ENCODE measurements at regions not wholly inside any gene's neighbourhood (a gene's known extent, or its start where the extent isn't known, plus 50 kb on each side); places are given as distances from the start of the nearest gene placed in this dataset.
"Not testable (repeated sequence)": the region's sequence is repeated elsewhere in the genome, so short reads cannot be mapped to it uniquely, and the experiment has no call there.

GRCh38 chr11:47928426-47928825, 51.9 kb upstream of the PTPRJ start:
- DNase-seq: peak; percentile 52
- no peak overlapping the region for H3K4me3 ChIP-seq (ENCODE audit: low read length)
- H3K27me3 ChIP-seq (ENCODE audit: low read length): no peaks in the 10 kb centered on the region
- H4K20me1 ChIP-seq (ENCODE audit: insufficient read depth, low read depth, low read length): no peaks in the 10 kb centered on the region
- no peaks in the 10 kb centered on the region for H3K9me3 ChIP-seq (ENCODE audit: low read length)
- peak overlapping the region; percentile 6 for H3K9ac ChIP-seq (ENCODE audit: low read length)
- peak overlapping the region; percentile 14 for H3K4me2 ChIP-seq (ENCODE audit: low read depth, low read length, poor library complexity, severe bottlenecking)
- peak overlapping the region; percentile 9; the same call in 1 of the 2 replicates for H3K27ac ChIP-seq (ENCODE audit: low read length)
- H2AFZ ChIP-seq (ENCODE audit: low read length): peak overlapping the region; percentile 51; the same call in 1 of the 2 replicates
- H3K79me2 ChIP-seq (ENCODE audit: low read length): no peaks in the 10 kb centered on the region
- H3K9me2 ChIP-seq (replicated peaks; ENCODE audit: insufficient read depth, low read length): no peaks in the 10 kb centered on the region
- peaks cover 23% of the 10 kb centered on the region for H3K4me1 ChIP-seq (ENCODE audit: low read length)
- H3K36me3 ChIP-seq (ENCODE audit: insufficient read depth, low read length): no peaks in the 10 kb centered on the region

- Histone ChIP-seq H3K9me3 (ENCODE audit: low read length) (no peaks in the 10 kb centered on the region), H3K79me2 (ENCODE audit: low read length) (no peaks in the 10 kb centered on the region), H3K27ac (ENCODE audit: low read length) (no peak overlapping the region), H4K20me1 (ENCODE audit: insufficient read depth, low read depth, low read length) (no peaks in the 10 kb centered on the region), H3K4me3 (ENCODE audit: low read length) (no peak overlapping the region), H3K4me1 (ENCODE audit: low read length) (peaks cover 29% of the 10 kb centered on the region), H3K9ac (ENCODE audit: low read length) (no peak overlapping the region), H2AFZ (ENCODE audit: low read length) (no peak overlapping the region), H3K9me2 (replicated peaks; ENCODE audit: insufficient read depth, low read length) (no peaks in the 10 kb centered on the region), H3K4me2 (ENCODE audit: low read depth, low read length, poor library complexity, severe bottlenecking) (no peak overlapping the region), H3K36me3 (ENCODE audit: insufficient read depth, low read length) (no peaks in the 10 kb centered on the region), H3K27me3 (ENCODE audit: low read length) (no peaks in the 10 kb centered on the region)
- no peak for DNase-seq
These were observed 56.1 kb upstream of the PTPRJ start for GRCh38 chr11:47924184-47924691.

- Histone ChIP-seq H3K4me1 (ENCODE audit: low read length) (peaks cover 32% of the 10 kb centered on the region), H3K27me3 (ENCODE audit: low read length) (no peaks in the 10 kb centered on the region), H2AFZ (ENCODE audit: low read length) (no peak overlapping the region), H4K20me1 (ENCODE audit: insufficient read depth, low read depth, low read length) (no peaks in the 10 kb centered on the region), H3K27ac (ENCODE audit: low read length) (no peak overlapping the region), H3K36me3 (ENCODE audit: insufficient read depth, low read length) (no peaks in the 10 kb centered on the region), H3K79me2 (ENCODE audit: low read length) (no peaks in the 10 kb centered on the region), H3K4me3 (ENCODE audit: low read length) (no peak overlapping the region), H3K9me3 (ENCODE audit: low read length) (no peaks in the 10 kb centered on the region), H3K9me2 (replicated peaks; ENCODE audit: insufficient read depth, low read length) (no peaks in the 10 kb centered on the region), H3K4me2 (ENCODE audit: low read depth, low read length, poor library complexity, severe bottlenecking) (no peak overlapping the region), H3K9ac (ENCODE audit: low read length) (no peak overlapping the region)
- no peak for DNase-seq
These were observed 56.7 kb upstream of the PTPRJ start for GRCh38 chr11:47923667-47924066.

- H3K27ac ChIP-seq (ENCODE audit: low read length); H2AFZ ChIP-seq (ENCODE audit: low read length); H3K27me3 ChIP-seq (ENCODE audit: low read length); H3K36me3 ChIP-seq (ENCODE audit: insufficient read depth, low read length); DNase-seq; H3K9me3 ChIP-seq (ENCODE audit: low read length); H3K9ac ChIP-seq (ENCODE audit: low read length); H3K4me2 ChIP-seq (ENCODE audit: low read depth, low read length, poor library complexity, severe bottlenecking); H3K4me3 ChIP-seq (ENCODE audit: low read length); H3K79me2 ChIP-seq (ENCODE audit: low read length); H3K9me2 ChIP-seq (replicated peaks; ENCODE audit: insufficient read depth, low read length); H4K20me1 ChIP-seq (ENCODE audit: insufficient read depth, low read depth, low read length): not testable (repeated sequence)
- H3K4me1 ChIP-seq (ENCODE audit: low read length): peaks cover 50% of the 10 kb centered on the region
These were observed 59.2 kb upstream of the PTPRJ start for GRCh38 chr11:47921080-47921555.

- H3K27ac ChIP-seq (ENCODE audit: low read length): peak overlapping the region; percentile 98
- H3K4me2 ChIP-seq (ENCODE audit: low read depth, low read length, poor library complexity, severe bottlenecking): peak overlapping the region; percentile 82
- peak overlapping the region; percentile 84; the same call in 1 of the 2 replicates for H3K9ac ChIP-seq (ENCODE audit: low read length)
- peaks cover 71% of the 10 kb centered on the region for H3K4me1 ChIP-seq (ENCODE audit: low read length)
- no peaks in the 10 kb centered on the region for H3K79me2 ChIP-seq (ENCODE audit: low read length)
- H3K9me2 ChIP-seq (replicated peaks; ENCODE audit: insufficient read depth, low read length): no peaks in the 10 kb centered on the region
- H3K27me3 ChIP-seq (ENCODE audit: low read length): no peaks in the 10 kb centered on the region
- H4K20me1 ChIP-seq (ENCODE audit: insufficient read depth, low read depth, low read length): no peaks in the 10 kb centered on the region
- H3K36me3 ChIP-seq (ENCODE audit: insufficient read depth, low read length): no peaks in the 10 kb centered on the region
- DNase-seq: no peak
- no peaks in the 10 kb centered on the region for H3K9me3 ChIP-seq (ENCODE audit: low read length)
- H3K4me3 ChIP-seq (ENCODE audit: low read length): no peak overlapping the region
- no peak overlapping the region for H2AFZ ChIP-seq (ENCODE audit: low read length)
These were observed 61.4 kb upstream of the PTPRJ start for GRCh38 chr11:47918882-47919495.

- Histone ChIP-seq H3K36me3 (ENCODE audit: insufficient read depth, low read length) (no peaks in the 10 kb centered on the region), H3K9ac (ENCODE audit: low read length) (peak overlapping the region; percentile 84), H4K20me1 (ENCODE audit: insufficient read depth, low read depth, low read length) (no peaks in the 10 kb centered on the region), H3K4me1 (ENCODE audit: low read length) (peaks cover 74% of the 10 kb centered on the region), H3K79me2 (ENCODE audit: low read length) (no peaks in the 10 kb centered on the region), H3K4me3 (ENCODE audit: low read length) (peak overlapping the region; percentile 22; the same call in 1 of the 2 replicates), H3K9me3 (ENCODE audit: low read length) (no peaks in the 10 kb centered on the region), H3K27me3 (ENCODE audit: low read length) (no peaks in the 10 kb centered on the region), H3K9me2 (replicated peaks; ENCODE audit: insufficient read depth, low read length) (no peaks in the 10 kb centered on the region), H3K27ac (ENCODE audit: low read length) (peak overlapping the region; percentile 98), H2AFZ (ENCODE audit: low read length) (no peak overlapping the region), H3K4me2 (ENCODE audit: low read depth, low read length, poor library complexity, severe bottlenecking) (peak overlapping the region; percentile 82)
- DNase-seq: no peak
These were observed 62.0 kb upstream of the PTPRJ start for GRCh38 chr11:47918370-47918690.

- Histone ChIP-seq H2AFZ (ENCODE audit: low read length) (no peak overlapping the region), H3K9me3 (ENCODE audit: low read length) (no peaks in the 10 kb centered on the region), H3K9ac (ENCODE audit: low read length) (peak overlapping the region; percentile 84), H3K4me3 (ENCODE audit: low read length) (peak overlapping the region; percentile 22; the same call in 1 of the 2 replicates), H3K4me1 (ENCODE audit: low read length) (peaks cover 80% of the 10 kb centered on the region), H3K27me3 (ENCODE audit: low read length) (no peaks in the 10 kb centered on the region), H3K36me3 (ENCODE audit: insufficient read depth, low read length) (no peaks in the 10 kb centered on the region), H3K4me2 (ENCODE audit: low read depth, low read length, poor library complexity, severe bottlenecking) (peak overlapping the region; percentile 82), H4K20me1 (ENCODE audit: insufficient read depth, low read depth, low read length) (no peaks in the 10 kb centered on the region), H3K79me2 (ENCODE audit: low read length) (no peaks in the 10 kb centered on the region), H3K9me2 (replicated peaks; ENCODE audit: insufficient read depth, low read length) (no peaks in the 10 kb centered on the region), H3K27ac (ENCODE audit: low read length) (peak overlapping the region; percentile 98)
- peak; percentile 91 for DNase-seq
These were observed 62.6 kb upstream of the PTPRJ start for GRCh38 chr11:47917599-47918369.

GRCh38 chr11:47916361-47916841, 64.0 kb upstream of the PTPRJ start:
- Histone ChIP-seq H3K4me1 (ENCODE audit: low read length) (peaks cover 80% of the 10 kb centered on the region), H3K9me2 (replicated peaks; ENCODE audit: insufficient read depth, low read length) (no peaks in the 10 kb centered on the region)

More at GRCh38 chr11:47916361-47916841, 64.0 kb upstream of the PTPRJ start:
- H3K4me2 ChIP-seq (ENCODE audit: low read depth, low read length, poor library complexity, severe bottlenecking): peak overlapping the region; percentile 82
- H2AFZ ChIP-seq (ENCODE audit: low read length): no peak overlapping the region
- H3K27ac ChIP-seq (ENCODE audit: low read length): peak overlapping the region; percentile 98
- no peaks in the 10 kb centered on the region for H3K9me3 ChIP-seq (ENCODE audit: low read length)
- H3K27me3 ChIP-seq (ENCODE audit: low read length): no peaks in the 10 kb centered on the region
- peak overlapping the region; percentile 70 for H3K4me3 ChIP-seq (ENCODE audit: low read length)
- H4K20me1 ChIP-seq (ENCODE audit: insufficient read depth, low read depth, low read length): no peaks in the 10 kb centered on the region
- H3K9ac ChIP-seq (ENCODE audit: low read length): peak overlapping the region; percentile 84
- H3K79me2 ChIP-seq (ENCODE audit: low read length): no peaks in the 10 kb centered on the region
- H3K36me3 ChIP-seq (ENCODE audit: insufficient read depth, low read length): no peaks in the 10 kb centered on the region
- DNase-seq: peak; percentile 79
